ENCODE measurements at regions not wholly inside any gene's neighbourhood (a gene's known extent, or its start where the extent isn't known, plus 50 kb on each side); places are given as distances from the start of the nearest gene placed in this dataset.
"Not testable (repeated sequence)": the region's sequence is repeated elsewhere in the genome, so short reads cannot be mapped to it uniquely, and the experiment has no call there.

DNA sequence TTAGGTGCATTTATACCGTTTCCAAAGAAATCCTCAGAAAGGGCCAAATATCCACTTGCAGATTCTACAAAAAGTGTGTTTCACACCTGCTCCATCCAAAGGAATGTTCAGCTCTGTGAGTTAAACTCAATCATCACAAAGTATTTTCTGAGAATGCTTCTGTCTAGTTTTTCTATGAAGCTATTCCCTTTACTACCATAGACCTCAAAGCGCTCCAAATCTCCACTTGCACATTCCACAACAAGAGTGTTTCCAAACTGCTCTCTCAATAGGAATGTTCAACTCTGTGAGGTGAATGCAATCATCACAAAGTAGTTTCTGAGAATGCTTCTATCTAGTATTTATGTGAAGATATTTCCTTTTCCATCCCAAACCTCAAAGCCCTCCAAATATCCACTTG lies 412.7 kb upstream of the WSB1 start:
- H3K36me3 Mint-ChIP-seq (ENCODE audit: low read depth); ATAC-seq; POLR2A ChIA-PET; H3K9me3 Mint-ChIP-seq (ENCODE audit: low read depth); intact Hi-C loops (cut with DNase I, micrococcal nuclease); DNase-seq; H3K27me3 Mint-ChIP-seq; H3K4me3 Mint-ChIP-seq; CTCF ChIA-PET; H3K27ac Mint-ChIP-seq; H3K4me1 Mint-ChIP-seq: not testable (repeated sequence)

DNA sequence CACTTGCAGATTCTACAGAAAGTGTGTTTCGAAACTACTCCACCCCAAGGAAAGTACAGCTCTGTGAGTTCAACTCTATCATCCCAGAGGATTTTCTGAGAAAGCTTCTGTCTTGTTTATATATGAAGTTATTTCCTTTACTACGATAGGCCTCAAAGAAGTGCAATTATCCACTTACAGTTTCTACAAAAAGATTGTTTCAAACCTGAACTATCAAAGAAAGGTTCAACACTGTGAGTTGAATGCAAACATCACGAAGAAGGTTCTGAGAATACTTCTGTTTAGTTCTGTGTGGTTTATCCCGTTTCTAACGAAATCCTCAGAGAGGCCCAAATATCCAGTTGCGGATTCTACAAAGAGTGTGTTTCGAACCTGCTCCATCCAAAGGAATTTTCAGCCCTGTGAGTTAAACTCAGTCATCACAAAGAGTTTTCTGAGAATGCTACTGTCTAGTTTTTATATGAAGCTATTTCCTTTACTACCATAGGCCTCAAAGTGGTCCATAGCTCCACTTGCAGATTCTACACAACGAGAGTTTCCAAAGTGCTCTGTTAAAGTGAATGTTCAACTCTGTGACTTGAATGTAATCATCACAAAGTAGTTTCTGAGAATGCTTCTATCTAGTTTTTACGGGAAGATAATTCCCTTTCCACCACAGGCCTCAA lies 411.7 kb upstream of the WSB1 start:
- H3K36me3 Mint-ChIP-seq (ENCODE audit: low read depth); H3K27ac Mint-ChIP-seq; H3K4me3 Mint-ChIP-seq; CTCF ChIA-PET; H3K9me3 Mint-ChIP-seq (ENCODE audit: low read depth); H3K4me1 Mint-ChIP-seq; DNase-seq; POLR2A ChIA-PET; intact Hi-C loops (cut with DNase I, micrococcal nuclease); H3K27me3 Mint-ChIP-seq: not testable (repeated sequence)
- peak; percentile 6 for ATAC-seq

DNA sequence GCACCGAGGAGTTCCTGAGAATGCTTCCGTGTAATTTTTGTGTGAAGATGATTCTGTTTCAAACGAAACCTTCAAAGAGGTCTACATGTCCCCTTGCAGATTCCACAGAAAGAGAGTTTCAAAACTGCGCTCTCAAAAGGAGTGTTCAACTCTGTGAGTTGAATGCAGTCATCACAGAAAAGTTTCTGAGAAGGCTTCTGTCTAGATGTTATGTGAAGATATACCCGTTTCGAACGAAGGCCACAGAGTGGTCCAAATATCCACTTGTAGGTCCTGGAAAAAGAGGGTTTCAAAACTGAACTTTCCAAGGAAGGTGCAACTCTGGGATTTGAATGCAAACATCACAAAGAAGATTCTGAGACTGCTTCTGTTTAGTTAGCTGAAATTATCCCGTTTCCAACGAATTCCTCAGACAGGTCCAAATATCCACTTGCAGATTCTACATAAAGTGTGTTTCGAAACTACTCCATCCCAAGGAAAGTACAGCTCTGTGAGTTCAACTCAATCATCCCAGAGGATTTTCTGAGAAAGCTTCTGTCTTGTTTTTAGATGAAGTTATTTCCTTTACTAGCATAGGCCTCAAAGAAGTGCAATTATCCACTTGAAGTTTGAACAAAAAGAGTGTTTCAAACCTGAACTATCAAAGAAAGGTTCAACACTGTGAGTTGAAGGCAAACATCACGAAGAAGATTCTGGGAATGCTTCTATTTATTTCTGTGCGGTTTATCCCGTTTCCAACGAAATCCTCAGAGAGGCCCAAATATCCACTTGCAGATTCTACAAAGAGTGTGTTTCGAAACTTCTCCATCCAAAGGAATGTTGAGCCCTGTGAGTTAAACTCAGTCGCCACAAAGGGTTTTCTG lies 409.8 kb upstream of the WSB1 start:
- H3K4me3 Mint-ChIP-seq; intact Hi-C loops (cut with DNase I, micrococcal nuclease); ATAC-seq; DNase-seq; H3K9me3 Mint-ChIP-seq (ENCODE audit: low read depth); CTCF ChIA-PET; H3K27me3 Mint-ChIP-seq; H3K36me3 Mint-ChIP-seq (ENCODE audit: low read depth); POLR2A ChIA-PET; H3K4me1 Mint-ChIP-seq; H3K27ac Mint-ChIP-seq: not testable (repeated sequence)

DNA sequence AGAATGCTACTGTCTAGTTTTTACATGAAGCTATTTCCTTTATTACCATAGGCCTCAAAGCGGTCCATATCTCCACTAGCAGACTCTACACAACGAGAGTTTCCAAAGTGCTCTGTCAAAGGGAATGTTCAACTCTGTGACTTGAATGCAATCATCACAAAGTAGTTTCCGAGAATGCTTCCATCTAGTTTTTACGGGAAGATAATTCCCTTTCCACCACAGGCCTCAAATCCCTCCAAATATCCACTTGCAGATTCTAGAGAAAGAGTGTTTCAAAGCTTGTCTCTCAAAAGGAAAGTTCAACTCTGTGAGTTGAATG lies 409.2 kb upstream of the WSB1 start:
- POLR2A ChIA-PET; H3K4me3 Mint-ChIP-seq; H3K9me3 Mint-ChIP-seq (ENCODE audit: low read depth); ATAC-seq; intact Hi-C loops (cut with DNase I, micrococcal nuclease); H3K36me3 Mint-ChIP-seq (ENCODE audit: low read depth); H3K27ac Mint-ChIP-seq; H3K4me1 Mint-ChIP-seq; DNase-seq; H3K27me3 Mint-ChIP-seq; CTCF ChIA-PET: not testable (repeated sequence)

DNA sequence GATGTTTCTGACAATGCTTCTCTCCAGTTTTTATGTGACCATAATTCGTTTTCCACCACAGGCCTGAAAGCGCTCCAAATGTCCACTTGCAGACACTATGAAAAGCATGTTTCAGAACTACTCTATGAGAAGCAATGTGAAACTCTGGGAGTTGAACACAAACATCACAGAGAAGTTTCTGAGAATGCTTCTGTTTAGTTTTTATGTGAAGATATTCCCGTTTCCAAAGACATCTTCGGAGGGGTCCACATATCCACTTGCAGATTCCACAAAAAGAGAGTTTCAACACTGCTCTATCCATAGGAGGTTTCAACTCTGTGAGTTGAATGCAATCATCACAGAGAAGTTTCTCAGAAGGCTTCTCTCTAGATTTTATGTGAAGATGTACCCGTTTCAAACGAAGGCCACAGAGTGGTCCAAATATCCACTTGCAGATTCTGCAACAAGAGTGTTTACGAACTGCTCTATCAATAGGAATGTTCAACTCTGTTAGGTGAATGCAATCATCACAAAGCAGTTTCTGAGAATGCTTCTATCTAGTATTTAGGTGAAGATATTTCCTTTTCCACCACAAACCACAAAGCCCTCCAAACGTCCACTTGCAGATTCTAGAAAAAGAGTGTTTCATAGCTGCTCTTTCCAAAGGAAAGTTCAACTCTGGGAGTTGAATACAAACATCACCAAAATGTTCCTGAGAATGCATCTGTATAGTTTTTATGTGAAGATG lies 408.5 kb upstream of the WSB1 start:
- POLR2A ChIA-PET; H3K4me1 Mint-ChIP-seq; H3K27ac Mint-ChIP-seq; H3K27me3 Mint-ChIP-seq; H3K36me3 Mint-ChIP-seq (ENCODE audit: low read depth); intact Hi-C loops (cut with DNase I, micrococcal nuclease); H3K9me3 Mint-ChIP-seq (ENCODE audit: low read depth); H3K4me3 Mint-ChIP-seq; ATAC-seq: not testable (repeated sequence)
- peak; percentile 1 for DNase-seq
- CTCF ChIA-PET, result interaction anchor here (0.7 kb wide), 3 partner anchors 265 to 965 kb away, joined by 4 to 6 read pairs (median 5); no protein-coding TSS in a partner anchor
